ENCODE measurements at regions not wholly inside any gene's neighbourhood (a gene's known extent, or its start where the extent isn't known, plus 50 kb on each side); places are given as distances from the start of the nearest gene placed in this dataset.

- Histone ChIP-seq H3K14ac (replicated peaks; ENCODE audit: low read depth, low read length) (no peak overlapping the region), H4K5ac (ENCODE audit: low read depth, low read length) (no peak overlapping the region), H3K4me1 (ENCODE audit: control insufficient read depth, insufficient read depth, low read length) (no peaks in the 10 kb centered on the region), H3K9me1 (ENCODE audit: insufficient read depth, low read length) (no peaks in the 10 kb centered on the region), H3K27ac (ENCODE audit: insufficient read depth, low read length) (no peak overlapping the region), H3K79me1 (ENCODE audit: low read depth in 1 of 2, low read length in 2 of 2) (no peaks in the 10 kb centered on the region), H3K4me2 (ENCODE audit: low read depth, low read length) (no peak overlapping the region), H4K20me1 (ENCODE audit: insufficient read depth, low read length) (no peaks in the 10 kb centered on the region), H3K36me3 (ENCODE audit: control insufficient read depth, insufficient read depth, low read length) (no peaks in the 10 kb centered on the region), H4K91ac (ENCODE audit: insufficient read depth, low read depth, low read length) (no peak overlapping the region), H2AK5ac (ENCODE audit: low read depth, low read length) (no peak overlapping the region), H2BK15ac (ENCODE audit: low read depth, low read length) (no peak overlapping the region), H3K9me3 (ENCODE audit: control insufficient read depth, insufficient read depth, low read length) (no peaks in the 10 kb centered on the region), H3K23ac (ENCODE audit: low read depth, low read length) (no peak overlapping the region), H2BK5ac (ENCODE audit: low read depth, low read length, poor library complexity, severe bottlenecking) (no peak overlapping the region), H2AK9ac (replicated peaks; ENCODE audit: low read depth, low read length, poor library complexity) (no peak overlapping the region), H3K4ac (ENCODE audit: low read depth, low read length) (no peak overlapping the region), H3K56ac (ENCODE audit: extremely low read depth, insufficient read depth, low read length) (no peak overlapping the region), H2BK20ac (ENCODE audit: low read depth, low read length) (no peak overlapping the region), H3K27me3 (ENCODE audit: control insufficient read depth, insufficient read depth, low read length) (peaks cover 83% of the 10 kb centered on the region), H2BK120ac (ENCODE audit: low read depth, low read length) (no peak overlapping the region), H3K9ac (ENCODE audit: low read depth, low read length) (no peak overlapping the region), H3K18ac (ENCODE audit: low read depth, low read length) (no peak overlapping the region), H2AFZ (replicated peaks; ENCODE audit: low read length, poor library complexity) (no peak overlapping the region), H3K4me3 (ENCODE audit: insufficient read depth, low read depth, low read length) (no peak overlapping the region), H4K8ac (ENCODE audit: low read depth in 2 of 2, low read length in 2 of 2) (no peak overlapping the region)
- no peak for DNase-seq
- ChIA-PET POLR2A (ENCODE audit: unreplicated experiment) (no interaction called here), CTCF (no interaction called here)
- dilution Hi-C loops (cut with HindIII; ENCODE audit: low sequenced_read_pairs, unreplicated experiment): no loop called here
- TF ChIP-seq ELK1 (IDR thresholded peaks at IDR 0.05; ENCODE audit: borderline replicate concordance, low read depth, low read length) (no peak), MXI1 (IDR thresholded peaks at IDR 0.05; ENCODE audit: borderline replicate concordance, low read depth, low read length) (no peak), RAD21 (IDR thresholded peaks at IDR 0.05; ENCODE audit: low read length) (no peak)
- no TSS peak for BruUV-seq (replicated peaks)
- no peak for ATAC-seq (ENCODE audit: low read depth)
- in situ Hi-C loops (cut with MboI; ENCODE audit: low sequenced_read_pairs): no loop called here
- intact Hi-C loops (cut with micrococcal nuclease): no loop called here
- WGBS, 2 experiments (ENCODE audit: extremely low coverage in 2 of 2, insufficient read length in 1 of 2): no CpG with 5 or more reads among the region's 4 CpGs
These were observed 107.5 kb downstream of the DAD1 start for GRCh38 chr14:22481546-22481945.

All from IMR-90 (cell line).